ENCODE measurements at regions not wholly inside any gene's neighbourhood (a gene's known extent, or its start where the extent isn't known, plus 50 kb on each side); places are given as distances from the start of the nearest gene placed in this dataset.
"Not testable (repeated sequence)": the region's sequence is repeated elsewhere in the genome, so short reads cannot be mapped to it uniquely, and the experiment has no call there.

GRCh38 chr4:17234678-17235077 is 277.2 kb downstream of the QDPR start:
- H3K9ac ChIP-seq (ENCODE audit: low read depth in 1 of 3, low read length in 3 of 3): no peak overlapping the region
- H3K27ac ChIP-seq (ENCODE audit: low read depth, low read length): no peak overlapping the region
- peaks cover 0 to 8% (median 4%) of the 10 kb centered on the region in 3 donors for H3K4me1 ChIP-seq (ENCODE audit: control insufficient read depth in 3 of 3, insufficient read depth in 3 of 3, low read length in 3 of 3)
- no peaks in the 10 kb centered on the region for H3K27me3 ChIP-seq (ENCODE audit: control insufficient read depth in 3 of 3, insufficient read depth in 3 of 3, low read length in 3 of 3)
- H3K4me3 ChIP-seq (ENCODE audit: low read length in 3 of 3): no peak overlapping the region
- no peaks in the 10 kb centered on the region for H3K36me3 ChIP-seq (ENCODE audit: control insufficient read depth in 3 of 3, insufficient read depth in 3 of 3, low read length in 3 of 3)
- no peaks in the 10 kb centered on the region for H3K9me3 ChIP-seq (ENCODE audit: control insufficient read depth in 3 of 3, low read length in 3 of 3)

GRCh38 chr4:17232566-17233253 is 279.2 kb downstream of the QDPR start:
- no peaks in the 10 kb centered on the region for H3K9me3 ChIP-seq (ENCODE audit: control insufficient read depth in 3 of 3, low read length in 3 of 3)
- H3K4me1 ChIP-seq (ENCODE audit: control insufficient read depth in 3 of 3, insufficient read depth in 3 of 3, low read length in 3 of 3): peaks cover 0 to 8% (median 4%) of the 10 kb centered on the region in 3 donors
- H3K36me3 ChIP-seq (ENCODE audit: control insufficient read depth in 3 of 3, insufficient read depth in 3 of 3, low read length in 3 of 3): no peaks in the 10 kb centered on the region
- peak overlapping the region in 1 of 3 donors; percentile 14 for H3K9ac ChIP-seq (ENCODE audit: low read depth in 1 of 3, low read length in 3 of 3)
- H3K4me3 ChIP-seq (ENCODE audit: low read length in 3 of 3): no peak overlapping the region
- H3K27me3 ChIP-seq (ENCODE audit: control insufficient read depth in 3 of 3, insufficient read depth in 3 of 3, low read length in 3 of 3): no peaks in the 10 kb centered on the region
- H3K27ac ChIP-seq (ENCODE audit: low read depth, low read length): no peak overlapping the region

GRCh38 chr4:17231880-17232475 is 279.9 kb downstream of the QDPR start:
- not testable (repeated sequence) for H3K27ac ChIP-seq (ENCODE audit: low read depth, low read length); H3K9ac ChIP-seq (ENCODE audit: low read depth in 1 of 3, low read length in 3 of 3); H3K4me1 ChIP-seq (ENCODE audit: control insufficient read depth in 3 of 3, insufficient read depth in 3 of 3, low read length in 3 of 3); H3K36me3 ChIP-seq (ENCODE audit: control insufficient read depth in 3 of 3, insufficient read depth in 3 of 3, low read length in 3 of 3); H3K27me3 ChIP-seq (ENCODE audit: control insufficient read depth in 3 of 3, insufficient read depth in 3 of 3, low read length in 3 of 3); H3K4me3 ChIP-seq (ENCODE audit: low read length in 3 of 3); H3K9me3 ChIP-seq (ENCODE audit: control insufficient read depth in 3 of 3, low read length in 3 of 3)

GRCh38 chr4:17230727-17231126 is 281.2 kb downstream of the QDPR start:
- Histone ChIP-seq H3K27ac (ENCODE audit: low read depth, low read length) (no peak overlapping the region), H3K4me1 (ENCODE audit: control insufficient read depth in 3 of 3, insufficient read depth in 3 of 3, low read length in 3 of 3) (peaks cover 0 to 8% (median 4%) of the 10 kb centered on the region in 3 donors), H3K4me3 (ENCODE audit: low read length in 3 of 3) (no peak overlapping the region), H3K9me3 (ENCODE audit: control insufficient read depth in 3 of 3, low read length in 3 of 3) (no peaks in the 10 kb centered on the region), H3K9ac (ENCODE audit: low read depth in 1 of 3, low read length in 3 of 3) (no peak overlapping the region), H3K36me3 (ENCODE audit: control insufficient read depth in 3 of 3, insufficient read depth in 3 of 3, low read length in 3 of 3) (no peaks in the 10 kb centered on the region), H3K27me3 (ENCODE audit: control insufficient read depth in 3 of 3, insufficient read depth in 3 of 3, low read length in 3 of 3) (no peaks in the 10 kb centered on the region)

GRCh38 chr4:17220816-17221215 is 291.1 kb downstream of the QDPR start:
- Histone ChIP-seq H3K27ac (ENCODE audit: low read depth, low read length) (no peak overlapping the region), H3K9ac (ENCODE audit: low read depth in 1 of 3, low read length in 3 of 3) (no peak overlapping the region), H3K4me3 (ENCODE audit: low read length in 3 of 3) (no peak overlapping the region), H3K36me3 (ENCODE audit: control insufficient read depth in 3 of 3, insufficient read depth in 3 of 3, low read length in 3 of 3) (no peaks in the 10 kb centered on the region), H3K27me3 (ENCODE audit: control insufficient read depth in 3 of 3, insufficient read depth in 3 of 3, low read length in 3 of 3) (no peaks in the 10 kb centered on the region), H3K9me3 (ENCODE audit: control insufficient read depth in 3 of 3, low read length in 3 of 3) (no peaks in the 10 kb centered on the region), H3K4me1 (ENCODE audit: control insufficient read depth in 3 of 3, insufficient read depth in 3 of 3, low read length in 3 of 3) (no peaks in the 10 kb centered on the region)

- Histone ChIP-seq H3K4me3 (ENCODE audit: low read length in 3 of 3) (no peak overlapping the region), H3K4me1 (ENCODE audit: control insufficient read depth in 3 of 3, insufficient read depth in 3 of 3, low read length in 3 of 3) (no peaks in the 10 kb centered on the region), H3K36me3 (ENCODE audit: control insufficient read depth in 3 of 3, insufficient read depth in 3 of 3, low read length in 3 of 3) (no peaks in the 10 kb centered on the region), H3K27me3 (ENCODE audit: control insufficient read depth in 3 of 3, insufficient read depth in 3 of 3, low read length in 3 of 3) (no peaks in the 10 kb centered on the region), H3K9ac (ENCODE audit: low read depth in 1 of 3, low read length in 3 of 3) (no peak overlapping the region), H3K9me3 (ENCODE audit: control insufficient read depth in 3 of 3, low read length in 3 of 3) (no peaks in the 10 kb centered on the region), H3K27ac (ENCODE audit: low read depth, low read length) (no peak overlapping the region)
These were observed 293.1 kb downstream of the QDPR start for GRCh38 chr4:17218786-17219185.

- Histone ChIP-seq H3K27ac (ENCODE audit: low read depth, low read length) (no peak overlapping the region), H3K9me3 (ENCODE audit: control insufficient read depth in 3 of 3, low read length in 3 of 3) (no peaks in the 10 kb centered on the region), H3K36me3 (ENCODE audit: control insufficient read depth in 3 of 3, insufficient read depth in 3 of 3, low read length in 3 of 3) (no peaks in the 10 kb centered on the region), H3K9ac (ENCODE audit: low read depth in 1 of 3, low read length in 3 of 3) (no peak overlapping the region), H3K4me3 (ENCODE audit: low read length in 3 of 3) (no peak overlapping the region), H3K4me1 (ENCODE audit: control insufficient read depth in 3 of 3, insufficient read depth in 3 of 3, low read length in 3 of 3) (peaks cover 0 to 5% (median 0%) of the 10 kb centered on the region in 3 donors), H3K27me3 (ENCODE audit: control insufficient read depth in 3 of 3, insufficient read depth in 3 of 3, low read length in 3 of 3) (no peaks in the 10 kb centered on the region)
These were observed 304.8 kb downstream of the QDPR start for GRCh38 chr4:17206829-17207801.

GRCh38 chr4:17204908-17205307 is 306.5 kb upstream of the LDB2 start:
- Histone ChIP-seq H3K9me3 (ENCODE audit: control insufficient read depth in 3 of 3, low read length in 3 of 3) (no peaks in the 10 kb centered on the region), H3K27ac (ENCODE audit: low read depth, low read length) (no peak overlapping the region), H3K4me3 (ENCODE audit: low read length in 3 of 3) (no peak overlapping the region), H3K4me1 (ENCODE audit: control insufficient read depth in 3 of 3, insufficient read depth in 3 of 3, low read length in 3 of 3) (peaks cover 0 to 5% (median 0%) of the 10 kb centered on the region in 3 donors), H3K9ac (ENCODE audit: low read depth in 1 of 3, low read length in 3 of 3) (no peak overlapping the region), H3K36me3 (ENCODE audit: control insufficient read depth in 3 of 3, insufficient read depth in 3 of 3, low read length in 3 of 3) (no peaks in the 10 kb centered on the region), H3K27me3 (ENCODE audit: control insufficient read depth in 3 of 3, insufficient read depth in 3 of 3, low read length in 3 of 3) (no peaks in the 10 kb centered on the region)

GRCh38 chr4:17203797-17204196 is 305.4 kb upstream of the LDB2 start:
- Histone ChIP-seq H3K27ac (ENCODE audit: low read depth, low read length) (no peak overlapping the region), H3K36me3 (ENCODE audit: control insufficient read depth in 3 of 3, insufficient read depth in 3 of 3, low read length in 3 of 3) (no peaks in the 10 kb centered on the region), H3K27me3 (ENCODE audit: control insufficient read depth in 3 of 3, insufficient read depth in 3 of 3, low read length in 3 of 3) (no peaks in the 10 kb centered on the region), H3K4me3 (ENCODE audit: low read length in 3 of 3) (no peak overlapping the region), H3K9ac (ENCODE audit: low read depth in 1 of 3, low read length in 3 of 3) (no peak overlapping the region), H3K9me3 (ENCODE audit: control insufficient read depth in 3 of 3, low read length in 3 of 3) (peaks cover 0 to 2% (median 0%) of the 10 kb centered on the region in 3 donors), H3K4me1 (ENCODE audit: control insufficient read depth in 3 of 3, insufficient read depth in 3 of 3, low read length in 3 of 3) (peaks cover 0 to 5% (median 0%) of the 10 kb centered on the region in 3 donors)

GRCh38 chr4:17197070-17197469 is 298.6 kb upstream of the LDB2 start:
- no peak overlapping the region for H3K27ac ChIP-seq (ENCODE audit: low read depth, low read length)
- H3K36me3 ChIP-seq (ENCODE audit: control insufficient read depth in 3 of 3, insufficient read depth in 3 of 3, low read length in 3 of 3): no peaks in the 10 kb centered on the region
- peaks cover 0 to 2% (median 0%) of the 10 kb centered on the region in 3 donors for H3K9me3 ChIP-seq (ENCODE audit: control insufficient read depth in 3 of 3, low read length in 3 of 3)
- no peak overlapping the region for H3K4me3 ChIP-seq (ENCODE audit: low read length in 3 of 3)
- no peak overlapping the region for H3K9ac ChIP-seq (ENCODE audit: low read depth in 1 of 3, low read length in 3 of 3)
- H3K27me3 ChIP-seq (ENCODE audit: control insufficient read depth in 3 of 3, insufficient read depth in 3 of 3, low read length in 3 of 3): no peaks in the 10 kb centered on the region
- H3K4me1 ChIP-seq (ENCODE audit: control insufficient read depth in 3 of 3, insufficient read depth in 3 of 3, low read length in 3 of 3): no peaks in the 10 kb centered on the region
